ENCODE measurements at regions not wholly inside any gene's neighbourhood (a gene's known extent, or its start where the extent isn't known, plus 50 kb on each side); places are given as distances from the start of the nearest gene placed in this dataset.

DNA sequence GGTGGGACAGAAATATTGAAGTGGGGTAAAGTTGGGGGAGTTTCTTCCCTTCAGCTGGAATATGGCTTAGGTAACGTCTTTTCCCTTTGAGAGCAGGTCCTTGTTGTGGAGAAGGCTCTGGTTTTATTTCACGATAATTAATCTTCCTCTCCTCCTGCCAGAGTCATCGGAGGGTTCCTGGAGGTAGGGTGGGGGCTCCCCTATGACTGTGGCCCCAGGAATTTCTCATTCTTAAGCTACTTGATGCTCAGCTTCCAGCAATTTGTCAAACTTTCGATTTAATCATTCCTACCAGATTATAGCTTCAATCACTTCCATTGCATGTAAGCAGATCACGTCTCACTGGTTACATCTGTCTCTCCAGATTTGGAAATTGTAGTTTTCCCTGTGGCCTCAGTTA, 242.8 kb upstream of the PLET1 start:
- Histone ChIP-seq H3K4me3 (no peak overlapping the region), H3K36me3 (ENCODE audit: low read depth, missing control alignments) (no peaks in the 10 kb centered on the region), H3K27ac (no peak overlapping the region), H3K4me1 (no peaks in the 10 kb centered on the region), H3K27me3 (no peaks in the 10 kb centered on the region), H3K9me3 (no peaks in the 10 kb centered on the region)
- DNase-seq, result no peak
- 69 to 84% methylated on average over 5 of the region's 5 CpGs for WGBS, 2 donors
- intact Hi-C loops (cut with DNase I; ENCODE audit: low total_unique reads), result no loop called here
- no peak for TF ChIP-seq CTCF (IDR thresholded peaks at IDR 0.05)
- TF ChIP-seq POLR2A (IDR thresholded peaks at IDR 0.05), result no peak

- Histone ChIP-seq H3K27me3 (no peaks in the 10 kb centered on the region), H3K36me3 (ENCODE audit: low read depth, missing control alignments) (no peaks in the 10 kb centered on the region), H3K4me3 (no peak overlapping the region), H3K27ac (no peak overlapping the region), H3K4me1 (no peaks in the 10 kb centered on the region), H3K9me3 (no peaks in the 10 kb centered on the region)
- WGBS, 2 donors, result 67 to 80% methylated on average over 1 of the region's 1 CpG
- TF ChIP-seq CTCF (IDR thresholded peaks at IDR 0.05) (no peak), POLR2A (IDR thresholded peaks at IDR 0.05) (no peak)
- no peak for DNase-seq
- intact Hi-C loops (cut with DNase I; ENCODE audit: low total_unique reads), result no loop called here
Observed at GRCh38 chr11:112504056-112504455, 243.4 kb upstream of the PLET1 start.

- intact Hi-C loops (cut with DNase I; ENCODE audit: low total_unique reads), result no loop called here
- H3K4me3 ChIP-seq, result no peak overlapping the region
- DNase-seq, result no peak
- H3K9me3 ChIP-seq, result no peaks in the 10 kb centered on the region
- no peak overlapping the region for H3K27ac ChIP-seq
- H3K27me3 ChIP-seq, result no peaks in the 10 kb centered on the region
- WGBS, 2 donors, result 56 to 75% methylated on average over 1 of the region's 1 CpG
- no peaks in the 10 kb centered on the region for H3K4me1 ChIP-seq
- TF ChIP-seq CTCF (IDR thresholded peaks at IDR 0.05) (no peak), POLR2A (IDR thresholded peaks at IDR 0.05) (no peak)
- no peaks in the 10 kb centered on the region for H3K36me3 ChIP-seq (ENCODE audit: low read depth, missing control alignments)
Observed at GRCh38 chr11:112506852-112507251, 246.2 kb upstream of the PLET1 start.

DNA sequence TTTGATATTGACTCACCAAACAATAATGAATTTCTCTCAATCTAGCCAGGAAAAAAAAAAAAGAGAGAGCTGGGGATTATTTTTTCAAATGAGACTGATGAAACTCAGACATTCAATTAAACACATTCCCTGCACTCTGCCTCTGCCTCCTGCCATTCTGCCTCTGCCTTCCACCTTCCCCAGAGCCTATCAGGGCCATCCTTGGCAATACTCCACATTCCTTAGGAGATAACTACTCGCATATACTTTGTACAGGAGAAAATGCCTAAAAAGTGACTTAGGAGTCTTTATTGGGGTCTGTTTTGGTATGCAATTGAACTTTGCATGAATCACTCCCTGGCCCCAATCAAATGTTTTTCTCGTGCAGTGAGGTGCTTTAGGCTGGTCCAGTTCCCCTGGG, 246.6 kb upstream of the PLET1 start:
- Histone ChIP-seq H3K27ac (no peak overlapping the region), H3K27me3 (no peaks in the 10 kb centered on the region), H3K9me3 (no peaks in the 10 kb centered on the region), H3K4me3 (no peak overlapping the region), H3K4me1 (no peaks in the 10 kb centered on the region), H3K36me3 (ENCODE audit: low read depth, missing control alignments) (no peaks in the 10 kb centered on the region)
- 39 to 45% methylated on average over 2 of the region's 2 CpGs for WGBS, 2 donors
- intact Hi-C loops (cut with DNase I; ENCODE audit: low total_unique reads), result no loop called here
- no peak for TF ChIP-seq POLR2A (IDR thresholded peaks at IDR 0.05)
- no peak for TF ChIP-seq CTCF (IDR thresholded peaks at IDR 0.05)
- DNase-seq, result no peak

DNA sequence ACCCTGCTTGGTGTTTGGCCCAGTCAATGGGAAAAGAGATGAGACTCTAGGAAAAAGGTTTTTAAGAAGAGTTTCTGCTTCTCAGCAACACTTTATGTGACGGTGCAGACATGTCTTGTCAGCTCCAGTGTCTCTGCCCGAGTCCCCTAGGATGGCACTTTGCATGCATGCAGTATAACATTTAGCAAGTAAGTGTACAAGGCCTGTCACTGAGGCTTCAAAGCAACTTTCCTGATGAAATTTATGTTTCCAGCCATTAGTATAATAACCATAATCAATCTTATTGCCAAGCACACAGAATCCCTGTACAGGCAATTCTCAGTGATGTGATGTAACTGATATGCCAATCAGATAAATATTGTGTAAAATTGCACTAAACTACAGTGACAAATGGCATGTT, 248.1 kb upstream of the PLET1 start:
- no peak overlapping the region for H3K27ac ChIP-seq
- no peaks in the 10 kb centered on the region for H3K36me3 ChIP-seq (ENCODE audit: low read depth, missing control alignments)
- TF ChIP-seq POLR2A (IDR thresholded peaks at IDR 0.05), result no peak
- TF ChIP-seq CTCF (IDR thresholded peaks at IDR 0.05), result no peak
- no peaks in the 10 kb centered on the region for H3K4me1 ChIP-seq
- no peaks in the 10 kb centered on the region for H3K9me3 ChIP-seq
- no peaks in the 10 kb centered on the region for H3K27me3 ChIP-seq
- no peak for DNase-seq
- intact Hi-C loops (cut with DNase I; ENCODE audit: low total_unique reads), result no loop called here
- 88 to 94% methylated on average over 2 of the region's 2 CpGs for WGBS, 2 donors
- H3K4me3 ChIP-seq, result no peak overlapping the region

All from testis (tissue), 2 donors.